HEK293T (cell line): ENCODE measurements at regions not wholly inside any gene's neighbourhood (a gene's known extent, or its start where the extent isn't known, plus 50 kb on each side); places are given as distances from the start of the nearest gene placed in this dataset.

Experiments
- BHLHE40 ChIP-seq: fragments of 450-650 bp; IDR thresholded peaks from 2 replicates; pipeline ENCODE4 v1.6.1; 2016; ENCODE audit warnings: mild to moderate bottlenecking, moderate library complexity, borderline replicate concordance
- CTBP1 ChIP-seq: fragments of 450-650 bp; IDR thresholded peaks from 2 replicates; pipeline ENCODE4 v1.6.1; 2016; ENCODE audit warnings: borderline replicate concordance
- ELF4 ChIP-seq: fragments of 450-650 bp; IDR thresholded peaks from 2 replicates; pipeline ENCODE4 v1.6.1; 2017; ENCODE audit warnings: antibody characterized with exemption
- FOXA1 ChIP-seq: fragments of 450-650 bp; IDR thresholded peaks from 2 replicates; pipeline ENCODE4 v1.6.1; 2016; ENCODE audit warnings: mild to moderate bottlenecking
- FOXK2 ChIP-seq: fragments of 450-650 bp; IDR thresholded peaks from 2 replicates; pipeline ENCODE4 v1.6.1; 2016; ENCODE audit warnings: mild to moderate bottlenecking
- FOXM1 ChIP-seq: fragments of 450-650 bp; IDR thresholded peaks from 2 replicates; pipeline ENCODE4 v1.6.1; 2017; ENCODE audit warnings: mild to moderate bottlenecking, borderline replicate concordance
- HDGF ChIP-seq: fragments of 450-650 bp; IDR thresholded peaks from 2 replicates; pipeline ENCODE4 v1.6.1; 2017; ENCODE audit warnings: antibody characterized with exemption, borderline replicate concordance
- LEF1 ChIP-seq: fragments of 450-650 bp; IDR thresholded peaks from 2 replicates; pipeline ENCODE4 v1.6.1; 2017; ENCODE audit warnings: mild to moderate bottlenecking, borderline replicate concordance
- NFRKB ChIP-seq: fragments of 450-650 bp; IDR thresholded peaks from 2 replicates; pipeline ENCODE4 v1.6.1; 2016; ENCODE audit warnings: mild to moderate bottlenecking, moderate library complexity
- SP1 ChIP-seq: fragments of 450-650 bp; IDR thresholded peaks from 2 replicates; pipeline ENCODE4 v1.6.1; 2017
- SUZ12 ChIP-seq: fragments of 450-650 bp; IDR thresholded peaks from 2 replicates; pipeline ENCODE4 v1.6.1; 2016; ENCODE audit warnings: mild to moderate bottlenecking
- ZNF384 ChIP-seq: fragments of 450-650 bp; IDR thresholded peaks from 2 replicates; pipeline ENCODE4 v1.6.1; 2016
- TF ChIP-seq, protein P1 (sequence below): fragments of 450-650 bp; IDR thresholded peaks from 2 replicates; pipeline ENCODE4 v1.6.1; 2016

DNA sequence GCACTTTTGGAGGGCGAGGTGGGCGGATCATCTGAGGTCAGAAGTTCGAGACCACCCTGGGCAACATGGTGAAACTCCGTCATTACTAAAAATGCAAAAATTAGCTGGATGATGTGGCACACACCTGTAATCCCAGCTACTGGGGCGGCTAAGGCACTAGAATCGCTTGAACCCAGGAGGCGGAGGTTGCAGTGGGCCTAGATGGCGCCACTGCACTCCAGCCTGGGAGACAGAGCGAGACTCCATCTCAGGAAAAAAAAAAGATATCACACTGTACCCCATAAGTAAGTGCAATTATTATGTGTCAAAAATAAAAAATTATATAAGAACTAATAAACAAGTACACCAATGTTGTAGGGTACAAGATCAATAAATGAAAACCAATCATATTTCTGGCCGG lies 200.0 kb downstream of the CDRT15L2 start:
- no peak for TF ChIP-seq FOXK2
- TF ChIP-seq, protein P1, sequence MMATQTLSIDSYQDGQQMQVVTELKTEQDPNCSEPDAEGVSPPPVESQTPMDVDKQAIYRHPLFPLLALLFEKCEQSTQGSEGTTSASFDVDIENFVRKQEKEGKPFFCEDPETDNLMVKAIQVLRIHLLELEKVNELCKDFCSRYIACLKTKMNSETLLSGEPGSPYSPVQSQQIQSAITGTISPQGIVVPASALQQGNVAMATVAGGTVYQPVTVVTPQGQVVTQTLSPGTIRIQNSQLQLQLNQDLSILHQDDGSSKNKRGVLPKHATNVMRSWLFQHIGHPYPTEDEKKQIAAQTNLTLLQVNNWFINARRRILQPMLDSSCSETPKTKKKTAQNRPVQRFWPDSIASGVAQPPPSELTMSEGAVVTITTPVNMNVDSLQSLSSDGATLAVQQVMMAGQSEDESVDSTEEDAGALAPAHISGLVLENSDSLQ: no peak
- TF ChIP-seq FOXM1: no peak
- no peak for TF ChIP-seq LEF1
- TF ChIP-seq FOXA1: no peak
- no peak for TF ChIP-seq NFRKB
- TF ChIP-seq CTBP1: no peak
- TF ChIP-seq HDGF: no peak
- TF ChIP-seq ELF4: no peak
- no peak for TF ChIP-seq SP1
- TF ChIP-seq BHLHE40: no peak
- no peak for TF ChIP-seq SUZ12
- no peak for TF ChIP-seq ZNF384
